Naive thymus-derived CD4-positive, alpha-beta T cell (primary cell): ENCODE measurements at regions not wholly inside any gene's neighbourhood (a gene's known extent, or its start where the extent isn't known, plus 50 kb on each side); places are given as distances from the start of the nearest gene placed in this dataset.

ENCODE experiments used
- ATAC-seq: fragments of 150-1000 bp; cut with Tn5 transposase; 2 replicates; pipeline ENCODE4 v1.10.0; 2021; ENCODE audit warnings: mild to moderate bottlenecking, moderate library complexity
- CTCF ChIA-PET: fragments of 350-600 bp; sonication (Branson Sonifier 250); formaldehyde crosslinking; loops from one replicate; lab custom pipeline; 2021; ENCODE audit warnings: antibody characterized with exemption; lab: Charles Lee
- POLR2A ChIA-PET: fragments of 350-600 bp; sonication (Branson Sonifier 250); formaldehyde crosslinking; loops from one replicate; lab custom pipeline; 2021; ENCODE audit warnings: antibody characterized with exemption, inconsistent platforms; lab: Charles Lee
- DNase-seq, 9 donors: peaks; one replicate each; pipeline versions ENCODE4 v3.0.0 to v3.0.0-alpha.2; 2020 to 2022; ENCODE audit warnings: mixed read lengths in 1 of 9
- H3K27ac ChIP-seq: one replicate; pipeline ENCODE4 v1.7.0; 2013; ENCODE audit warnings: mild to moderate bottlenecking, low read depth, low read length, moderate library complexity
- H3K27me3 ChIP-seq, 2 donors: one replicate each; pipeline ENCODE4 v1.7.0; 2013; ENCODE audit warnings: low read length in 2 of 2, mild to moderate bottlenecking in 2 of 2, moderate library complexity in 2 of 2; ENCODE audit not compliant: control insufficient read depth in 2 of 2, insufficient read depth in 2 of 2
- H3K36me3 ChIP-seq, 3 experiments: 1 replicate in 2 of 3; 2 replicates in 1 of 3; pipeline ENCODE4 v1.7.0; 2013; ENCODE audit warnings: low read length in 3 of 3, mild to moderate bottlenecking in 3 of 3, moderate library complexity in 1 of 3; ENCODE audit not compliant: insufficient read depth in 3 of 3, control insufficient read depth in 2 of 3
- H3K4me1 ChIP-seq, 2 donors: one replicate each; pipeline ENCODE4 v1.7.0; 2013; ENCODE audit warnings: low read length in 2 of 2, mild to moderate bottlenecking in 2 of 2, moderate library complexity in 1 of 2; ENCODE audit not compliant: control insufficient read depth in 2 of 2, insufficient read depth in 2 of 2
- H3K4me3 ChIP-seq: 2 replicates; pipeline ENCODE4 v1.7.0; 2013; ENCODE audit warnings: mild to moderate bottlenecking, low read length
- H3K9me3 ChIP-seq, 3 experiments: 1 replicate in 2 of 3; 2 replicates in 1 of 3; pipeline ENCODE4 v1.7.0; 2013; ENCODE audit warnings: low read length in 3 of 3; ENCODE audit not compliant: control insufficient read depth in 2 of 3
- H3K27ac Mint-ChIP-seq, 9 donors: one replicate each; pipeline ENCODE4 v1.8.0; 2020 to 2022; ENCODE audit warnings: mixed read lengths in 9 of 9, mild to moderate bottlenecking in 8 of 9, moderate library complexity in 5 of 9, inconsistent platforms in 2 of 9
- H3K27me3 Mint-ChIP-seq, 5 donors: one replicate each; pipeline ENCODE4 v1.8.0; 2021 to 2022; ENCODE audit warnings: mixed read lengths in 5 of 5, mild to moderate bottlenecking in 1 of 5
- H3K36me3 Mint-ChIP-seq, 5 donors: one replicate each; pipeline ENCODE4 v1.8.0; 2020 to 2022; ENCODE audit warnings: mixed read lengths in 5 of 5, mild to moderate bottlenecking in 3 of 5, inconsistent platforms in 1 of 5
- H3K4me1 Mint-ChIP-seq, 7 donors: one replicate each; pipeline ENCODE4 v1.8.0; 2020 to 2022; ENCODE audit warnings: mixed read lengths in 7 of 7, mild to moderate bottlenecking in 3 of 7, inconsistent platforms in 1 of 7
- H3K4me3 Mint-ChIP-seq, 10 donors: one replicate each; pipeline ENCODE4 v1.8.0; 2020 to 2022; ENCODE audit warnings: mild to moderate bottlenecking in 10 of 10, mixed read lengths in 10 of 10, moderate library complexity in 6 of 10, inconsistent platforms in 2 of 10
- H3K9me3 Mint-ChIP-seq, 11 donors: one replicate each; pipeline ENCODE4 v1.8.0; 2020 to 2022; ENCODE audit warnings: mixed read lengths in 11 of 11, mild to moderate bottlenecking in 4 of 11, inconsistent platforms in 1 of 11, moderate library complexity in 1 of 11
- intact Hi-C, 2 donors: fragments of 100-400 bp; cut with micrococcal nuclease; formaldehyde crosslinking; loops; one replicate each; pipeline ENCODE4 v1.15.1; 2023

DNA sequence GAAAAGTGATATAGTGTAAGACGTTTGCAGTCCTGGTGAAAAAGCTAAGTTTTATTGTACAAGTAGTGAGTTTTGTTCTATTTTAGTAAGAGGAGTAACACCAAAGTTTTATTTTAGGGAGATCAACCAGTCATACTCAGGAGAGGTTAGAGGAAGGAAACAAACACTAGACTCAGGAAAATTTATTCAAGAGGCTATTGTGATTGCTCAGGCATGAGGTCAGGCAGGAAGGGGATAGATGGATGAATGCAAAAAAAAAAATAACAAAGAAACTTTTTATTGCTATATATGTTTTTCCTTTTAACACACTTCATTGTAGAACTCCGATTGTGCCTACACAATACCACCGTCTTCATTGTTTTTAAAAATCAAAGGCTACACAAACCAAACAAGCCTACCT lies 189.0 kb downstream of the LYPLAL1 start:
- Mint-ChIP-seq H3K4me3 (no peak overlapping the region), H3K4me1 (no peaks in the 10 kb centered on the region), H3K27ac (no peak overlapping the region), H3K36me3 (no peaks in the 10 kb centered on the region), H3K27me3 (no peaks in the 10 kb centered on the region), H3K9me3 (peaks cover 0 to 4% (median 0%) of the 10 kb centered on the region in 11 donors)
- Histone ChIP-seq H3K9me3 (no peaks in the 10 kb centered on the region), H3K4me1 (no peaks in the 10 kb centered on the region), H3K36me3 (no peaks in the 10 kb centered on the region), H3K27ac (no peak overlapping the region), H3K4me3 (no peak overlapping the region), H3K27me3 (no peaks in the 10 kb centered on the region)
- ChIA-PET POLR2A (no interaction called here), CTCF (no interaction called here)
- DNase-seq (no peak), ATAC-seq (no peak)
- intact Hi-C loops, result no loop called here

DNA sequence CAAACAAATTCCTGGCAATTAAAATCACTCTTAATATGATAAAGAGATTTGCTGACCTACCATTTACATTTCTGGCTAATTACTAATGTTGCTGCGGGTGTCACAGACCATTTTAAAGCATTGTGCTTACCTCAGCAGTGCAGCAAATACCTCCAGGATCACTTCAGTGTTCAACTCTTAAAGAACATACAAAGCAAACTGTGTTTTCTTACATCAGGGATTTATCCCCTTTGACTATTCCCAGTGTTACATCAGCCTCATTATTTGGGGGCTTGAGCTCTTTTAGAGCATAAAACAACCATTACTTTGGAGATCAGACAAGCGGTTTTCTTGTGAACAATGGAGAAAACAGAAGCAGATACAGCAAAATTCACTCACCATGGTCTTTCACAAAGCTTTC lies 185.4 kb downstream of the LYPLAL1 start:
- no peak for DNase-seq
- CTCF ChIA-PET, result no interaction called here
- POLR2A ChIA-PET, result no interaction called here
- H3K4me3 ChIP-seq, result no peak overlapping the region
- no peaks in the 10 kb centered on the region for H3K9me3 ChIP-seq
- H3K4me1 Mint-ChIP-seq, result peaks cover 0 to 2% (median 0%) of the 10 kb centered on the region in 7 donors
- H3K36me3 ChIP-seq, result no peaks in the 10 kb centered on the region
- no peak for ATAC-seq
- no peak overlapping the region for H3K4me3 Mint-ChIP-seq
- H3K27ac Mint-ChIP-seq, result no peak overlapping the region
- H3K27me3 ChIP-seq, result no peaks in the 10 kb centered on the region
- no peaks in the 10 kb centered on the region for H3K4me1 ChIP-seq
- intact Hi-C loops, result loop anchor here in 1 of 2 donors (5.0 kb wide), 1 partner anchor 38 kb away; no protein-coding TSS in a partner anchor
- no peak overlapping the region for H3K27ac ChIP-seq
- H3K9me3 Mint-ChIP-seq, result peaks cover 0 to 4% (median 0%) of the 10 kb centered on the region in 11 donors
- H3K27me3 Mint-ChIP-seq, result no peaks in the 10 kb centered on the region
- no peaks in the 10 kb centered on the region for H3K36me3 Mint-ChIP-seq

DNA sequence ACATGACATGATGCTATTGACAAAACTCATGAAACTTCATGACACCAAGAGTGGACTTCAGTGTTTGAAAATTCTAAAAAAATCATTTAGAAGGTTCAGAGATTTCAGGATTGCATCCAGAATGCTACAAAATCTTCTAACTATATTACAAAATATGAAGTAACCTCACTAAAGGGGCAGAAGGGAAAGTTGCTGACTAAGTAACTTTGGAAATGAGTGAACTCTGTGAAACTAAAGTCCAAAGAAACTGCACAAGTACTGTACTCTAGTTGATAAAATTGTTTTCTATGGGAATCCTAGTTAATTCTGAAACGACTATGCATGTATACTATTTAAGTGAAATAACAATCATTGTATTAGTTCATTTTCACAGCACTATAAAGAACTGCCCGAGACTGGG lies 184.4 kb downstream of the LYPLAL1 start:
- no peaks in the 10 kb centered on the region for H3K27me3 ChIP-seq
- ATAC-seq, result no peak
- no peak for DNase-seq
- intact Hi-C loops, result loop anchor here in 1 of 2 donors (5.0 kb wide), 1 partner anchor 39 kb away; no protein-coding TSS in a partner anchor
- H3K27ac ChIP-seq, result no peak overlapping the region
- H3K27me3 Mint-ChIP-seq, result peaks cover 0 to 1% (median 0%) of the 10 kb centered on the region in 5 donors
- peaks cover 0 to 10% (median 0%) of the 10 kb centered on the region in 11 donors for H3K9me3 Mint-ChIP-seq
- peaks cover 0 to 2% (median 0%) of the 10 kb centered on the region in 7 donors for H3K4me1 Mint-ChIP-seq
- POLR2A ChIA-PET, result no interaction called here
- CTCF ChIA-PET, result no interaction called here
- no peaks in the 10 kb centered on the region for H3K36me3 ChIP-seq
- no peak overlapping the region for H3K27ac Mint-ChIP-seq
- no peaks in the 10 kb centered on the region for H3K4me1 ChIP-seq
- no peaks in the 10 kb centered on the region for H3K9me3 ChIP-seq
- H3K36me3 Mint-ChIP-seq, result peaks cover 0 to 1% (median 0%) of the 10 kb centered on the region in 5 donors
- no peak overlapping the region for H3K4me3 ChIP-seq
- no peak overlapping the region for H3K4me3 Mint-ChIP-seq

DNA sequence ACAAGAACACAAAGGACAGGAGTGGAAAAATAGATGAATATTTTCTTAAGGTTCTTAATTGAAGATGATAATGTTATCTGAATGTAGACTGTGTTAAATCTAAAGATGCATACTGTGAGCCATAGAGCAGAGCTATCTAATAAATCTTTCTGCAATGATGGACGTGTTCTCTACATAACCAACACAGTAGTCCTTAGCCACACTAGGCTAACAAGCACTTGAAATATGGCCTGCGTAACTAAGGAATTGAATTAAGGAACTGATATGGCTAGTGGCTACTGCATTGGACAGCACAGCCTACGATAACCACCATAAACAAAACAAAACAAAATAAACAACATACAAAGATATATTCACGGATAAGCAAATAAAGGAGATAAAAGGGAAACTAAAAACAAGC lies 181.3 kb downstream of the LYPLAL1 start:
- Histone ChIP-seq H3K4me1 (no peaks in the 10 kb centered on the region), H3K9me3 (no peaks in the 10 kb centered on the region), H3K27ac (no peak overlapping the region), H3K36me3 (no peaks in the 10 kb centered on the region), H3K4me3 (no peak overlapping the region), H3K27me3 (no peaks in the 10 kb centered on the region)
- Mint-ChIP-seq H3K4me3 (no peak overlapping the region), H3K36me3 (peaks cover 0 to 4% (median 0%) of the 10 kb centered on the region in 5 donors), H3K9me3 (peaks cover 0 to 10% (median 0%) of the 10 kb centered on the region in 11 donors), H3K27ac (no peak overlapping the region), H3K27me3 (peaks cover 0 to 3% (median 0%) of the 10 kb centered on the region in 5 donors), H3K4me1 (peaks cover 0 to 2% (median 0%) of the 10 kb centered on the region in 7 donors)
- no peak for ATAC-seq
- POLR2A ChIA-PET, result no interaction called here
- intact Hi-C loops, result loop anchor here in 1 of 2 donors (5.0 kb wide), 1 partner anchor 42 kb away; no protein-coding TSS in a partner anchor
- no peak for DNase-seq
- CTCF ChIA-PET, result no interaction called here

DNA sequence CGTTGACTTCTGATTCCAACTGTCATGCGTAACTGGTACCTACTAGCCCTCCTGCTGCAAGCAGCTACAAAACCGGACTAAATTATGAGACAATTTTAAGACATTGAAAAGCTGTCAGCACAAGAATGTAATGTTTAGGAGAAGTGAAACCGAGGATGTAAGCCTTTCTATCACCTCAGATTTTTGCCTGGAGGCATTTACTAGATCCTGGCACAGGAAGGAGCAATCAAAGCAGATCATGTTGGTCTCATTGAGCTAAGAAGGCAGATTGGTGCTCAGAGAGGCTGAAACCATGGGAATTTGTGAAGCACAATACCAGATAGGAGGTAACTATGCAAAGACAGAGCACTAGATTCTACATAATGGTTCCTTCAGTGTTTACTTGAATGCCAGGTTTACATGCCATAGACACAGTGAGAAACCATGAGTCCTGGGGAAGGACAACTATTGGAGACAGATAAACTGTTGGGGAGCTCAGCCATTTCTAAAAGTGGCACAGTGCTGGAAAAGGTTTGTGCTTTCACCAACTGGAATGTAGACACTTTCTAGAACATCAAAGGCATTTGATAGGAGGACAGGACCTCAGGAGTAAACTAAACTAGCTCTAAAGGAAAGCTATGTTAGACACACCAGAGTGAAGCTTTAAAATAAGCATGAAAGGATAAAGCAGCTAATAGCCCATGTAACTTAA lies 179.4 kb downstream of the LYPLAL1 start:
- ChIA-PET CTCF (no interaction called here), POLR2A (no interaction called here)
- Histone ChIP-seq H3K9me3 (no peaks in the 10 kb centered on the region), H3K27ac (no peak overlapping the region), H3K4me3 (no peak overlapping the region), H3K4me1 (no peaks in the 10 kb centered on the region), H3K27me3 (no peaks in the 10 kb centered on the region), H3K36me3 (no peaks in the 10 kb centered on the region)
- ATAC-seq (no peak), DNase-seq (no peak)
- peaks cover 0 to 2% (median 0%) of the 10 kb centered on the region in 7 donors for H3K4me1 Mint-ChIP-seq
- H3K9me3 Mint-ChIP-seq, result peaks cover 0 to 10% (median 0%) of the 10 kb centered on the region in 11 donors
- intact Hi-C loops, result no loop called here
- H3K27ac Mint-ChIP-seq, result no peak overlapping the region
- H3K4me3 Mint-ChIP-seq, result no peak overlapping the region
- H3K36me3 Mint-ChIP-seq, result peaks cover 0 to 4% (median 0%) of the 10 kb centered on the region in 5 donors
- peaks cover 0 to 3% (median 0%) of the 10 kb centered on the region in 5 donors for H3K27me3 Mint-ChIP-seq

DNA sequence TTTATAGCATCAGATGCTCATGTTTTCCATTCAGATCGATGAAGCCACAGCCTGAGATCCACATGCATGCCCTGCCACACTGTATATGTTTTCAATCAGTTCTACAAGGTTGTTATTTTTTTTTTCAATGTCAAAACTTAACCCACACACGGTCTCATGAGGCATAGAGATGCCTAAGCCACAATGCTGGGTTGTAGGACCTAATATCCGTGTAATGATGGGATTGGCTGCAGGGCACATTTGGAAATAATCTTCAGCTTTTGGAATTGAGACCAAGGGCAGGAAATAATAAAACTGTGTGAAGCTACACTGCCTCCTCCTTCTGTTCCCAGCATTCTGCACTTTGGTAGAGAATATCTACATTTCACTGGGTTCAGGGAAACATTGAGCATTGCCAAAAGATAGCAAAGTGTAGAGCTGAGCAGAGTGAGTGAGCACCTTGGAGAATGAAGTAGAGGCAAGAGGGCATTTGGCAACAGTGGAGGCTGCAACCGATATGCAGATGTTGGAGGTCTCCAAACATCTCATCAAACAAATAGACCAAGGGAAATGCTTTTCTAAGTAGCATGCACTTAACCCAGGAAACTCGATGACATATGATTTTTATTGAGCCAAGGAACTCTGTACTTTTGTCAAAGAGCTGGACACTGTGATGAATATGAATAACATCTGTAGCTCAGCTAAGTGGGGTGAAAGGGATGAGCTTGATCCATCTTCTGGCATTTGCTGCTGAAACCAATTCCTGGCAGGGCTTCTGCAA lies 176.7 kb downstream of the LYPLAL1 start:
- CTCF ChIA-PET, result no interaction called here
- Mint-ChIP-seq H3K36me3 (peaks cover 2 to 15% (median 11%) of the 10 kb centered on the region in 5 donors), H3K9me3 (peaks cover 4 to 28% (median 14%) of the 10 kb centered on the region in 11 donors), H3K27me3 (peaks cover 0 to 3% (median 0%) of the 10 kb centered on the region in 5 donors), H3K4me1 (peaks cover 0 to 2% (median 0%) of the 10 kb centered on the region in 7 donors), H3K27ac (no peak overlapping the region), H3K4me3 (no peak overlapping the region)
- ATAC-seq (no peak), DNase-seq (no peak)
- Histone ChIP-seq H3K27ac (no peak overlapping the region), H3K4me1 (no peaks in the 10 kb centered on the region), H3K4me3 (no peak overlapping the region), H3K27me3 (no peaks in the 10 kb centered on the region), H3K9me3 (peaks cover 0 to 6% (median 0%) of the 10 kb centered on the region in 3 experiments), H3K36me3 (no peaks in the 10 kb centered on the region)
- POLR2A ChIA-PET, result no interaction called here
- intact Hi-C loops, result no loop called here
